HG02840 (cell line): ENCODE measurements at regions not wholly inside any gene's neighbourhood (a gene's known extent, or its start where the extent isn't known, plus 50 kb on each side); places are given as distances from the start of the nearest gene placed in this dataset.
"Not testable (repeated sequence)": the region's sequence is repeated elsewhere in the genome, so short reads cannot be mapped to it uniquely, and the experiment has no call there.

Source experiments
- ATAC-seq: cut with Tn5 transposase; IDR thresholded peaks from one replicate; pipeline ENCODE4 v1.9.1; 2021; ENCODE audit warnings: mild to moderate bottlenecking, moderate library complexity, moderate number of reproducible peaks; ENCODE audit not compliant: unreplicated experiment, low FRiP score

DNA sequence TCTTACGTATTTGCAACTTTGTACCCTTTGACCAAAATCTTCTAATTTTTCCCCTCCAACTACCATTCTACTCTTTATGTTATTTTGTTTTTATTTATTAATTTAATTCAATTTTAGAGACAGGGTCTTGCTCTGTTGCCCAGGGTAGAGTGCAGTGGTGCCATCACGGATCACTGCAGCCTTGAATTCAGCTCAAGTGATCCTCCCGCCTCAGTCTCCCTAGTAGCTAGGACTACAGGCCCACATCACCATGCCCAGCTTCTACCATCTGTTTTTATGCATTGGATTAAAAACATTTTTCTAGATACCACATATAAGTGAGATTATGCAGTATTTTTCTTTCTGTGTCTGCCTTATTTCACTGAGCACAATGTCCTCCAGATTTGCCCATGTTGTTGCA is 2912.5 kb downstream of the RPIA start:
- not testable (repeated sequence) for ATAC-seq

DNA sequence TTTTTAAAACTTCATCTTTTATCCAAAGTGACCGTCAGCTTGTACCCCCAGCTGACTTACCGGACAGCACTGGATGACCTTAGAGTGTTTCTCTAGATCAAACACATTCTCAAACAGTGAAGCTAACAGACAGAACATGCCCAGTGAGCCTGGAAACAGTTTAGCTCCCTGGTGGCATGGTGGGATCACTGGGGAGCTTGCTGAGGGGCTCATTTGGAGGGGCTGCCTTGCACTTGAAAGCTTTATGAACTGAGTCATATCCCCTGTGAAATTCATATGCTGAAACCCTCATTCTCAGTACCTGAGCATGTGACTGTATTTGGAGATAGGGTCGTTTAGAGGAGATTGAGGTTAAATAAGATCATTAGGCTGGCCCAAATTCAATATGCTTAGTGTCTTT is 2913.2 kb downstream of the RPIA start:
- not testable (repeated sequence) for ATAC-seq

DNA sequence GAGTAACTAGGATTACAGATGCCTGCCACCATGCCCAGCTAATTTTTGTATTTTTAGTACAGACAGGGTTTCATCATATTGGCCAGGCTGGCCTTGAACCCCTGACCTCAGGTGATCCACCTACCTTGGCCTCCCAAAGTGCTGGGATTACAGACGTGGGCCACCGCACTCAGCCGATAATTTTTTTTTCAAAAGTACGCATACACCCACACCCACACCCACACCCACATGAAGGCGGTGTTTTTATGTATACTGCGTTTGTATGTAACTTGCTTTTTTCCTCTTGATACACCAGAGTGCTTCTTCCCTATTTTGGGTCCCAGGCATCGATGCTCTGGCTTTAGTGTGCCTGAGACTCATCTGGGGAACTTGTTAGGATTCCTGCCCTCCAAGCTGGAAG is 2932.3 kb downstream of the RPIA start:
- not testable (repeated sequence) for ATAC-seq

DNA sequence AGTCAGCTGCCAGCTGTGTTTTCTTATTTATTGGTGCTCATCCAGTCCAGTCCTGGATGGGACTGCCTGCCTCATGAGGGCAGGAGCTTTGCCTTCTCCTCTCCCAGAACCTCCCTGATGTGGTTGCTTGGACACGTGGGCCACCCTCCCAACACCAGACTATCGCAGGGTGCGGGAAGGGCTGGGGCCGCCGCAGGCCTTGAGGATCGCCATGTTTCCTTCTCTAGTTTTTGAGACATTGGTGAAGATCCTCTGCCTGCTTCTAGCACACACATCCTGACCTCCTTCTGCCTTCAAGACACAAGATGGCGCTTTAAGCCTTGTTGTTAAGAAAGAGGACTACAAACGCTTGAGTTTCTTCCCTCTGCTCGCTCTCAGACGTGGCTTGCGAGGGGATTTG is 2937.0 kb downstream of the RPIA start:
- ATAC-seq: not testable (repeated sequence)

DNA sequence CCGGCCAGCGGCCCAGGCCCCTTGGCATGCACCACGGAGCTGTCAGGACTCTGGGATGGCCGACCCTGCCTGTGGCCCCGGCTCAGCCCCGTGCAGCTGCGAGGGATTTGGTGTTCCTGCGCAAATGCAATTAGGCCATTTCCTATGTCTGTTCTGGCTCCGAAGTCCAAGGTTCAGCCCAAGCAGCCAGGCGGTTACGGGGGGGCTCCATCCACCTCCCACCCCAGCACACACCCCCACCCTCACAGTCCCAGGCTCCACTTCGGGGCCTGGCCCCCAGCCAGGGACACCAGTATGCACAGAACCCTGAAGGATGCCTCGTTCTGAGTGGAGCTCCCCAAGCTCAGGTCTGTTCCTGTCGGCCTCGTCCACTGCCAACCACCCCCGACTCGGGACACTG is 2965.7 kb downstream of the RPIA start:
- ATAC-seq: not testable (repeated sequence)

DNA sequence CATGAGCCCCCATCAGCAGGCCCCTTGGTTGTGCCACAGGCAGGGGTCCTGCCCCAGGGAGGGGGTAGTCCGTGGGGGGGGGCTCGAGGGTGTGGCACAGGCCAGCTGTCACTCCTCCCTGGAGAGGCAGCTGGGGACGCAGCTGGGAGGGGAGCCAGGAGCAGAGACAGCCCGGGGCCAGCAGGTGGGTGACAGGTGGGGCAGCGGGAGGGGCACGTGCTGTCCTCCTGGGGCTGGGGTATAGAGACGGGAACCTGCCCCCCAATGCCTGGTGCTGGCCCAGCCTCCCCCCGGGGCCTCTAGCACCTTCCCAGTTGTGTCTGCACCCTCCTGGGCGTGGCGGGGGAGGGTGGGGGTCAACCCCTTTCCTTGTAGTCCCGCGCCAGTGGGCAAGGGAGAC is 2966.9 kb downstream of the RPIA start:
- ATAC-seq: not testable (repeated sequence)

DNA sequence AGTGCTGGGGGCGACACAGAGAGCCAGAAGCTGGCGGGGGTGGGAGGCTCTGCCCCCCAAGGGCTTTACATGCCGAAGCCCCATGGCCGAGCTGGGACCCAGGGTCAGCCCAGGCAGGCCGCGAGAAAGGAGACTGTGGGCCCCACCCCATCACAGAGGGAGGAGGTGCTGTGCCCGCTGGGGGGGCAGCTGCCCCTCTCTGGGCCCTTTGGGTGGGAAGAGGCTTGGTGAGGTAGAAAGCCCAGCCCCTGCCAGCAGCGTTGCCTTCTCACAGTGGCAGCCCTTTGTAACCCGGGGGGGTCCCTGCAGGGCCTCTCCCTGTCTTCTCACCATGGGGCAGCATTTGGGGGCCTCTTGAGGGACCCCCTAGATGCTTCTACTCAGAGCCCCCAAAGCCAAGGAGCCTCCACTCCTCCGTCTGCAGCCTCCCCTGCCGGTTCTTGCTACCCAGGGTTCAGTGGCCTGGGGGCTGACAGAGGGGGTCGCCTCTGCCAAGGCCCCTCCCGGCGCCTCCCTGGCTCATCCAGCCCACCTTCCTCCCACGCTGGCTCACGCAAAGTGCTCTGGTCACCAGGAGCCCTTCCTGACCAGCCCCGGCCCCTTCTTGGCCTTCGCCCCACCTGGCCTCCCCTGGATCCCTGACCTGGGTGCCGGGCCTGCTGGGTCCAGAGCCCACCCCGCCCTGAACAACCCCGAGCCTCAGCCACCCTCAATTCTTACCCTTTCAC is 2967.9 kb downstream of the RPIA start:
- ATAC-seq: not testable (repeated sequence)

DNA sequence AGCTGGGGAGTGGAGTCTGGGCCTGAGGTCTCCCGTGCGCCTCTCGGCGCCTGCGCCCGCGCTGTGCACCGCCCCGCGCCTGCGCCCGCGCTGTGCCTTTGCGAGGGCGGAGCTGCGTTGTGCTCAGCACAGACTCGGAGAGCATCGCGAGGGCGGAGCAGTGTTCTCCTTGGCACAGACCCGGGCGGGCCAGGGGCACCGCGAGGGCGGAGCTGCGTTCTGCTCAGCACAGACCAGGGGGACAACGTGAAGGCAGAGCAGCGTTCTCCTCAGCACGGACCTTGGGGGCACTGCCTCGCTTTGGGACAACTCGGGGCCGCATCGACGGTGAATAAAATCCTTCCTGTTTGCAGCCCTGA is 2968.4 kb downstream of the RPIA start:
- peak; percentile 97 for ATAC-seq

DNA sequence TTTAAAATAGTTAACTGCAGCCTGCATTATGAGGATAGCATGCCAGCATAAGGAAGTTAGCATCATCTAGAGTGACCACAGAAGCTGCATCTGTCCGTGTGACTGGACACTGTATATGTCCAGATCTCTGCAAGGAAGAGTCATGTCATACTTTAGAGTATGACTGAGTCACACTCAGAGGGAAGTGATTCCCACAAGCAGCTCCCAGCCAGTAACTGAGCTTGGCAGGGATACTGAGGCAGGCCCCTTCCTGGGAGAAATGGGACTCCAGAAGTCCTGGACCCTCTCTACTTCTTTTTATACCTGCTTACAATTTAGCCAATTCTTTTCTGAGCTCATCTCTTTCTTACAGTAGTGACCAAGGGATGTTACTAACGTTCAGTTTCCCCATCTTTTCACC is 2975.9 kb downstream of the RPIA start:
- ATAC-seq: not testable (repeated sequence)

DNA sequence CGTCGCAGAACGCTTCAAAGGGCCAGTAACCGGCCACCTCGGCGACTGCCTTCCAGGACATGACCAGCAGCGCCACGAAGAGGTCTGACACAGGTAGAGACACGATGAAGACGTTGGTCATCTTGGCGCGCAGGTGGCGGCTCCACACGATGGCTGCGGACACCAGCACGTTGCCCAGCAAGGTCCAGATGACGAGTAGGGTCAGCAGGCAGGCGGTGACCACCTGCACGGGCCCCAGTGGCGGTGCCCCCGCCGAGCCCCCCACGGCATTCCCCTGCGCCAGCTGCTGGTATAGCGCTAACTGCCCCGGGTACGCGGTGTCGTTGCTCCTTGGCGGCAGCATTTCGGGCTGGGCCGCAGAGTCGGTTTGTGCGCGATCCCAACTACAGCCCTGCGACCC is 2994.1 kb downstream of the RPIA start:
- ATAC-seq: not testable (repeated sequence)

DNA sequence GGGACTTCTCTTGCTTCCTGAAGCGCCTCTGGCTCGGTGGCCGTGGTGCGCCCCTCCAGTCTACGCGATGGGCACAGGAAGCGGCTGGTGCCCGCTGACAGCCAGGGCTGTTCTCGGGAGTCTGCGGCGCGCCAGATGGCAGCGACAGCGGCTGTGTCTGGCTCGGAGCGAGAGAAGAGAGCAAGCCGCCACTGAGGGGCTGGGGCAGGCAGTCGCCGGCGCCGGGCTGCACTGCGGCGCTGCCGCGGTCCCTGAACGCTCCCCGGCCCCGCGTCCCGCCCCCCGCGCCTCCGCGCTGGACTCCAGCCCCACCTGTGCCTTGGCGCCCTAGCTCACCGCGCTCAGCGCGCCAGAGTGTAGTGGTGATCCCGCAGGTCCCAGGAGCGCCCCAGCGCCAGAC is 2994.6 kb downstream of the RPIA start:
- ATAC-seq: not testable (repeated sequence)
